Left forelimb (tissue), 1 donor: ENCODE measurements at regions not wholly inside any gene's neighbourhood (a gene's known extent, or its start where the extent isn't known, plus 50 kb on each side); places are given as distances from the start of the nearest gene placed in this dataset.
A peak's percentile ranks its signal among the peaks of the same experiment; 100 is the strongest.
"Not testable (repeated sequence)": the region's sequence is repeated elsewhere in the genome, so short reads cannot be mapped to it uniquely, and the experiment has no call there.

Experiments
- DNase-seq: peaks from one replicate; pipeline ENCODE4 v3.0.0-alpha.2; 2018; ENCODE audit warnings: low spot score

GRCh38 chrX:896256-896655 is 265.7 kb downstream of the SHOX start:
- no peak for DNase-seq

- DNase-seq = no peak
These were observed 259.5 kb downstream of the SHOX start for GRCh38 chrX:889966-890651.

- not testable (repeated sequence) for DNase-seq
These were observed 257.1 kb downstream of the SHOX start for GRCh38 chrX:887724-888123.

- DNase-seq = no peak
These were observed 253.0 kb downstream of the SHOX start for GRCh38 chrX:883588-883987.

GRCh38 chrX:879756-880698 is 249.4 kb downstream of the SHOX start:
- DNase-seq = not testable (repeated sequence)

GRCh38 chrX:874061-874460 is 243.5 kb downstream of the SHOX start:
- DNase-seq = no peak

- DNase-seq = no peak
These were observed 242.4 kb downstream of the SHOX start for GRCh38 chrX:873016-873415.

- DNase-seq = no peak
These were observed 241.5 kb downstream of the SHOX start for GRCh38 chrX:872090-872489.

- no peak for DNase-seq
These were observed 241.0 kb downstream of the SHOX start for GRCh38 chrX:871626-872025.

- no peak for DNase-seq
These were observed 237.5 kb downstream of the SHOX start for GRCh38 chrX:867966-868647.

GRCh38 chrX:867502-867901 is 236.9 kb downstream of the SHOX start:
- no peak for DNase-seq

GRCh38 chrX:866441-866990 is 235.9 kb downstream of the SHOX start:
- no peak for DNase-seq

- no peak for DNase-seq
These were observed 234.8 kb downstream of the SHOX start for GRCh38 chrX:865422-865821.

- no peak for DNase-seq
These were observed 231.3 kb downstream of the SHOX start for GRCh38 chrX:861921-862320.

GRCh38 chrX:861340-861890 is 230.8 kb downstream of the SHOX start:
- no peak for DNase-seq

- no peak for DNase-seq
These were observed 228.7 kb downstream of the SHOX start for GRCh38 chrX:859329-859728.

GRCh38 chrX:858542-859078 is 228.0 kb downstream of the SHOX start:
- DNase-seq = no peak

- DNase-seq = no peak
These were observed 226.8 kb downstream of the SHOX start for GRCh38 chrX:857376-857775.

- peak; percentile 45 for DNase-seq
These were observed 226.1 kb downstream of the SHOX start for GRCh38 chrX:856566-857290.

- no peak for DNase-seq
These were observed 222.7 kb downstream of the SHOX start for GRCh38 chrX:853304-853703.

- peak; percentile 34 for DNase-seq
These were observed 219.9 kb downstream of the SHOX start for GRCh38 chrX:850471-850916.
